ENCODE measurements at regions not wholly inside any gene's neighbourhood (a gene's known extent, or its start where the extent isn't known, plus 50 kb on each side); places are given as distances from the start of the nearest gene placed in this dataset.

GRCh38 chr7:12130609-12131008 lies 80.5 kb upstream of the TMEM106B start (continued):
- no peak for TF ChIP-seq ZNF462 (CRISPR knock-in tag; IDR thresholded peaks at IDR 0.05)
- no peak for TF ChIP-seq ZNF114 (CRISPR knock-in tag; IDR thresholded peaks at IDR 0.05)

GRCh38 chr7:12131122-12131521 lies 80.0 kb upstream of the TMEM106B start:
- no peaks in the 10 kb centered on the region for H3F3A ChIP-seq (replicated peaks; ENCODE audit: low read depth)
- H3K4me3 ChIP-seq = no peak overlapping the region
- H3K9me2 ChIP-seq (ENCODE audit: insufficient read depth) = no peaks in the 10 kb centered on the region
- no peaks in the 10 kb centered on the region for H3K4me1 ChIP-seq (ENCODE audit: insufficient read depth)
- Mint-ChIP-seq H3K36me3 (ENCODE audit: low read depth) (no peaks in the 10 kb centered on the region), H3K4me3 (no peak overlapping the region), H3K4me1 (no peaks in the 10 kb centered on the region), H3K27ac (no peak overlapping the region), H3K27me3 (ENCODE audit: insufficient read depth, low read depth, poor library complexity) (no peaks in the 10 kb centered on the region), H3K9me3 (no peaks in the 10 kb centered on the region; the same call in 2 of the 3 replicates)
- no peaks in the 10 kb centered on the region for H3K79me2 ChIP-seq (replicated peaks; ENCODE audit: insufficient read depth)
- H3K27me3 ChIP-seq (ENCODE audit: insufficient read depth) = no peaks in the 10 kb centered on the region
- no peak overlapping the region for H2AFZ ChIP-seq
- H3K4me2 ChIP-seq = no peak overlapping the region
- no peaks in the 10 kb centered on the region for H4K20me1 ChIP-seq (replicated peaks; ENCODE audit: insufficient read depth)
- ATAC-seq (no peak), DNase-seq (ENCODE audit: low spot score) (no peak)
- TF ChIP-seq CTCF (conservative IDR thresholded peaks at IDR 0.05; ENCODE audit: low read depth in 2 of 2) = no peak
- no peak for TF ChIP-seq ZNF114 (CRISPR knock-in tag; IDR thresholded peaks at IDR 0.05)
- no peaks in the 10 kb centered on the region for H3K36me3 ChIP-seq (ENCODE audit: insufficient read depth)
- no peak overlapping the region for H3K27ac ChIP-seq (ENCODE audit: low read depth)
